Uterus (tissue), 2 donors: ENCODE measurements at regions not wholly inside any gene's neighbourhood (a gene's known extent, or its start where the extent isn't known, plus 50 kb on each side); places are given as distances from the start of the nearest gene placed in this dataset.

Source experiments
- POLR2A ChIP-seq, 2 donors: fragments of 450-650 bp; IDR thresholded peaks; one replicate each; pipeline ENCODE4 v1.6.1; 2016; ENCODE audit warnings: antibody characterized with exemption in 2 of 2, mild to moderate bottlenecking in 1 of 2, moderate library complexity in 1 of 2
- TF ChIP-seq, protein P1 (sequence below), 4 experiments: fragments of 200-600 bp in 2 of 4; fragments of 450-650 bp in 2 of 4; sonication (generic) in 2 of 4; IDR thresholded peaks; one replicate each; pipeline ENCODE4 v1.5.1; 2016 to 2019; ENCODE audit warnings: antibody characterized with exemption in 4 of 4, mild to moderate bottlenecking in 2 of 4, moderate library complexity in 1 of 4

DNA sequence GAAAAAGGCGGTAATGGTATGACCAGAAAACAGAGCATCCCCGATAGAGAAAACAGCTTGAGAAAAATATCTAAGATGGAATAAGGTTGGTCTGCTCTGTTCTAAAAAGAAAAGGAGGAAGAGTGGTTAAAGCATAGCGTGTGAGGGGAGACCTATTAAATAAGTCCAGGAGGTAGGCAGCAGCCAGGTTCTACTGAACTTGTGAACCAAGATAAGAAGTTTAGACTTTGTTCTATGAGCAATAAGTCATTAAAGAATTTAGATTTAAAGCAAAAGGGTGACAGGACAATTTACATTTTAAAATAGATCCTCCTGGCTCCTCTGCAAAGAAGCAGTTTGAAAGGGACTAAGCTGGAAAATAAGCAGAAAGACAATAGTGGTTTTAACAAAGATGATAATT is 81.3 kb upstream of the COX7C start:
- TF ChIP-seq, protein P1, sequence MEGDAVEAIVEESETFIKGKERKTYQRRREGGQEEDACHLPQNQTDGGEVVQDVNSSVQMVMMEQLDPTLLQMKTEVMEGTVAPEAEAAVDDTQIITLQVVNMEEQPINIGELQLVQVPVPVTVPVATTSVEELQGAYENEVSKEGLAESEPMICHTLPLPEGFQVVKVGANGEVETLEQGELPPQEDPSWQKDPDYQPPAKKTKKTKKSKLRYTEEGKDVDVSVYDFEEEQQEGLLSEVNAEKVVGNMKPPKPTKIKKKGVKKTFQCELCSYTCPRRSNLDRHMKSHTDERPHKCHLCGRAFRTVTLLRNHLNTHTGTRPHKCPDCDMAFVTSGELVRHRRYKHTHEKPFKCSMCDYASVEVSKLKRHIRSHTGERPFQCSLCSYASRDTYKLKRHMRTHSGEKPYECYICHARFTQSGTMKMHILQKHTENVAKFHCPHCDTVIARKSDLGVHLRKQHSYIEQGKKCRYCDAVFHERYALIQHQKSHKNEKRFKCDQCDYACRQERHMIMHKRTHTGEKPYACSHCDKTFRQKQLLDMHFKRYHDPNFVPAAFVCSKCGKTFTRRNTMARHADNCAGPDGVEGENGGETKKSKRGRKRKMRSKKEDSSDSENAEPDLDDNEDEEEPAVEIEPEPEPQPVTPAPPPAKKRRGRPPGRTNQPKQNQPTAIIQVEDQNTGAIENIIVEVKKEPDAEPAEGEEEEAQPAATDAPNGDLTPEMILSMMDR (IDR thresholded peaks at IDR 0.05), result no peak
- no peak for TF ChIP-seq POLR2A (IDR thresholded peaks at IDR 0.05)
